ENCODE measurements at regions not wholly inside any gene's neighbourhood (a gene's known extent, or its start where the extent isn't known, plus 50 kb on each side); places are given as distances from the start of the nearest gene placed in this dataset.

- no peak for ATAC-seq (ENCODE audit: low read depth)
- H3K27ac Mint-ChIP-seq, result no peak overlapping the region
- no peaks in the 10 kb centered on the region for H3K9me3 Mint-ChIP-seq (ENCODE audit: insufficient read depth)
- H3K4me3 ChIP-seq (ENCODE audit: control extremely low read depth in 1 of 5, extremely low read depth in 1 of 5, insufficient read depth in 1 of 5, low read depth in 2 of 5, low read length in 4 of 5), result no peak overlapping the region
- H3K4me1 ChIP-seq (ENCODE audit: control insufficient read depth in 2 of 2, insufficient read depth in 2 of 2, low read length in 2 of 2), result no peaks in the 10 kb centered on the region
- H3K27me3 Mint-ChIP-seq, result no peaks in the 10 kb centered on the region
- H3K4me2 ChIP-seq (replicated peaks; ENCODE audit: low read depth, low read length, poor library complexity, severe bottlenecking), result no peak overlapping the region
- no peak overlapping the region for H3K27ac ChIP-seq (ENCODE audit: low read length in 2 of 2)
- H3K36me3 ChIP-seq (replicated peaks in 1 of 2; ENCODE audit: control extremely low read depth in 1 of 2, control insufficient read depth in 1 of 2, extremely low read depth in 1 of 2, insufficient read depth in 2 of 2, low read length in 1 of 2), result no peaks in the 10 kb centered on the region
- H3K4me3 Mint-ChIP-seq, result no peak overlapping the region
- peaks cover 0 to 3% (median 1%) of the 10 kb centered on the region in 3 donors for H3K9me3 ChIP-seq (ENCODE audit: control extremely low read depth in 1 of 3, control insufficient read depth in 2 of 3, insufficient read depth in 1 of 3, low read length in 2 of 3)
- no peaks in the 10 kb centered on the region for H3K4me1 Mint-ChIP-seq
- TF ChIP-seq EZH2 (IDR thresholded peaks at IDR 0.05; ENCODE audit: borderline replicate concordance, insufficient read depth, low read depth, low read length, poor library complexity, severe bottlenecking) (no peak), CTCF (IDR thresholded peaks at IDR 0.05) (no peak)
- no peak overlapping the region for H3K9ac ChIP-seq (ENCODE audit: low read length)
- ChIA-PET POLR2A (no interaction called here), CTCF (no interaction called here)
- no peak for DNase-seq
- H3K79me2 ChIP-seq (ENCODE audit: control insufficient read depth, insufficient read depth, low read length), result no peaks in the 10 kb centered on the region
- no peaks in the 10 kb centered on the region for H3K27me3 ChIP-seq (replicated peaks in 1 of 4; ENCODE audit: control extremely low read depth in 1 of 4, control insufficient read depth in 3 of 4, insufficient read depth in 4 of 4, low read length in 3 of 4)
- no peaks in the 10 kb centered on the region for H4K20me1 ChIP-seq (ENCODE audit: control insufficient read depth, insufficient read depth, low read length, poor library complexity, severe bottlenecking)
- intact Hi-C loops (cut with micrococcal nuclease), result no loop called here
- no peak overlapping the region for H2AFZ ChIP-seq (ENCODE audit: insufficient read depth, low read depth, low read length, poor library complexity, severe bottlenecking)
- 90% methylated on average over 7 of the region's 8 CpGs for WGBS (ENCODE audit: insufficient coverage)
These were observed 875.5 kb upstream of the SORCS1 start for GRCh38 chr10:108039821-108040584.

DNA sequence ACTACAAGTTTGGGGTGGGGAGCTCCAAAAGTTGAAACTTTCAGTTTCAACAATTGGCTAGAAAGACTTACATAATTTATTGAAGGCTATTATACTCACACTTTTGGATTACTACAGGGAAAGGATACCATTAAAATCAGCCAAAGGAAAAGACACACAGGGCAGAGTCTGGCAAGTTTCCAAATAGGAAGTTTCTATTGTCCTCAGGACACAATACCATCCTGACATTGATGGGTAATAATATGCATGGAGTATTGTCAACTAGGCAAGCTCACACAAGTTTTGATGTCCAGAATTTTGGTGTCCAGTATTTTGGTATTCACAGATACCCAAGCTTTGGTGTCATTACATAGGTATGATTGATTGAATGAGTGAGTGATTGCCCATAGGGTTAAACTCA, 872.6 kb upstream of the SORCS1 start:
- H3K79me2 ChIP-seq (ENCODE audit: control insufficient read depth, insufficient read depth, low read length), result no peaks in the 10 kb centered on the region
- intact Hi-C loops (cut with micrococcal nuclease), result no loop called here
- Mint-ChIP-seq H3K27me3 (no peaks in the 10 kb centered on the region), H3K4me1 (no peaks in the 10 kb centered on the region), H3K4me3 (no peak overlapping the region), H3K27ac (no peak overlapping the region), H3K9me3 (ENCODE audit: insufficient read depth) (peaks cover 3% of the 10 kb centered on the region)
- H3K27ac ChIP-seq (ENCODE audit: low read length in 2 of 2), result no peak overlapping the region
- H3K9me3 ChIP-seq (ENCODE audit: control extremely low read depth in 1 of 3, control insufficient read depth in 2 of 3, insufficient read depth in 1 of 3, low read length in 2 of 3), result peaks cover 0 to 1% (median 0%) of the 10 kb centered on the region in 3 donors
- no peak overlapping the region for H2AFZ ChIP-seq (ENCODE audit: insufficient read depth, low read depth, low read length, poor library complexity, severe bottlenecking)
- TF ChIP-seq EZH2 (IDR thresholded peaks at IDR 0.05; ENCODE audit: borderline replicate concordance, insufficient read depth, low read depth, low read length, poor library complexity, severe bottlenecking) (no peak), CTCF (IDR thresholded peaks at IDR 0.05) (no peak)
- CTCF ChIA-PET, result no interaction called here
- H3K4me3 ChIP-seq (ENCODE audit: control extremely low read depth in 1 of 5, extremely low read depth in 1 of 5, insufficient read depth in 1 of 5, low read depth in 2 of 5, low read length in 4 of 5), result no peak overlapping the region
- DNase-seq (no peak), ATAC-seq (ENCODE audit: low read depth) (no peak)
- no peaks in the 10 kb centered on the region for H3K36me3 ChIP-seq (replicated peaks in 1 of 2; ENCODE audit: control extremely low read depth in 1 of 2, control insufficient read depth in 1 of 2, extremely low read depth in 1 of 2, insufficient read depth in 2 of 2, low read length in 1 of 2)
- no peak overlapping the region for H3K4me2 ChIP-seq (replicated peaks; ENCODE audit: low read depth, low read length, poor library complexity, severe bottlenecking)
- H3K27me3 ChIP-seq (replicated peaks in 1 of 4; ENCODE audit: control extremely low read depth in 1 of 4, control insufficient read depth in 3 of 4, insufficient read depth in 4 of 4, low read length in 3 of 4), result no peaks in the 10 kb centered on the region
- H4K20me1 ChIP-seq (ENCODE audit: control insufficient read depth, insufficient read depth, low read length, poor library complexity, severe bottlenecking), result no peaks in the 10 kb centered on the region
- POLR2A ChIA-PET, result no interaction called here
- no peak overlapping the region for H3K9ac ChIP-seq (ENCODE audit: low read length)
- H3K4me1 ChIP-seq (ENCODE audit: control insufficient read depth in 2 of 2, insufficient read depth in 2 of 2, low read length in 2 of 2), result no peaks in the 10 kb centered on the region

Measured in B cell (primary cell).